Activated CD4-positive, alpha-beta T cell treated with anti-CD3 and anti-CD28 coated beads for 36 hours (primary cell): ENCODE measurements at regions not wholly inside any gene's neighbourhood (a gene's known extent, or its start where the extent isn't known, plus 50 kb on each side); places are given as distances from the start of the nearest gene placed in this dataset.

ENCODE experiments used
- ATAC-seq: fragments of 200-7000 bp; cut with Tn5 transposase; one replicate; pipeline ENCODE4 v1.10.0; 2021; ENCODE audit warnings: mild to moderate bottlenecking, moderate library complexity
- CTCF ChIA-PET: fragments of 350-600 bp; sonication (Branson Sonifier 250); formaldehyde crosslinking; loops from one replicate; lab custom pipeline; 2021; ENCODE audit warnings: antibody characterized with exemption; lab: Charles Lee
- POLR2A ChIA-PET: fragments of 350-600 bp; sonication (Branson Sonifier 250); formaldehyde crosslinking; loops from one replicate; lab custom pipeline; 2021; ENCODE audit warnings: antibody characterized with exemption, inconsistent platforms; lab: Charles Lee
- DNase-seq: peaks from one replicate; pipeline ENCODE4 v3.0.0-alpha.2; 2020
- H3K27ac Mint-ChIP-seq: one replicate; pipeline ENCODE4 v1.8.0; 2021; ENCODE audit warnings: mixed read lengths
- H3K27me3 Mint-ChIP-seq: one replicate; pipeline ENCODE4 v1.8.0; 2021; ENCODE audit warnings: mixed read lengths
- H3K36me3 Mint-ChIP-seq: one replicate; pipeline ENCODE4 v1.8.0; 2021; ENCODE audit warnings: low read depth, mixed read lengths
- H3K4me1 Mint-ChIP-seq: one replicate; pipeline ENCODE4 v1.8.0; 2021; ENCODE audit warnings: mixed read lengths
- H3K4me3 Mint-ChIP-seq: one replicate; pipeline ENCODE4 v1.8.0; 2021; ENCODE audit warnings: mild to moderate bottlenecking, moderate library complexity, mixed read lengths
- H3K9me3 Mint-ChIP-seq: one replicate; pipeline ENCODE4 v1.8.0; 2021; ENCODE audit warnings: low read depth, mixed read lengths
- intact Hi-C, 2 experiments: fragments of 100-400 bp; cut with DNase I in 1 of 2; cut with micrococcal nuclease in 1 of 2; formaldehyde crosslinking; loops; one replicate each; pipeline versions ENCODE4 v1.14.2 to v1.15.1; 2022 to 2024; cut with DNase I, micrococcal nuclease

- CTCF ChIA-PET, result no interaction called here
- ATAC-seq, result no peak
- H3K9me3 Mint-ChIP-seq, result no peaks in the 10 kb centered on the region
- H3K27ac Mint-ChIP-seq, result no peak overlapping the region
- H3K4me1 Mint-ChIP-seq, result no peaks in the 10 kb centered on the region
- no peak overlapping the region for H3K4me3 Mint-ChIP-seq
- intact Hi-C loops, result no loop called here
- no peak for DNase-seq
- no peaks in the 10 kb centered on the region for H3K36me3 Mint-ChIP-seq
- no peaks in the 10 kb centered on the region for H3K27me3 Mint-ChIP-seq
- POLR2A ChIA-PET, result no interaction called here
These were observed 71.0 kb upstream of the UNC5C start for GRCh38 chr4:95619525-95620443.

- Mint-ChIP-seq H3K27me3 (no peaks in the 10 kb centered on the region), H3K4me1 (no peaks in the 10 kb centered on the region), H3K9me3 (no peaks in the 10 kb centered on the region), H3K4me3 (no peak overlapping the region), H3K27ac (no peak overlapping the region), H3K36me3 (no peaks in the 10 kb centered on the region)
- DNase-seq, result no peak
- POLR2A ChIA-PET, result no interaction called here
- CTCF ChIA-PET, result no interaction called here
- ATAC-seq, result no peak
- intact Hi-C loops, result no loop called here
These were observed 66.0 kb upstream of the UNC5C start for GRCh38 chr4:95614684-95615205.

GRCh38 chr4:95610061-95610569 lies 61.3 kb upstream of the UNC5C start:
- ATAC-seq, result no peak
- Mint-ChIP-seq H3K36me3 (no peaks in the 10 kb centered on the region), H3K27me3 (peaks cover 2% of the 10 kb centered on the region), H3K4me3 (no peak overlapping the region), H3K4me1 (no peaks in the 10 kb centered on the region), H3K27ac (no peak overlapping the region), H3K9me3 (no peaks in the 10 kb centered on the region)
- ChIA-PET CTCF (no interaction called here), POLR2A (no interaction called here)
- intact Hi-C loops, result no loop called here
- no peak for DNase-seq

- no peak for DNase-seq
- ChIA-PET CTCF (no interaction called here), POLR2A (no interaction called here)
- no peaks in the 10 kb centered on the region for H3K9me3 Mint-ChIP-seq
- peaks cover 7% of the 10 kb centered on the region for H3K27me3 Mint-ChIP-seq
- H3K27ac Mint-ChIP-seq, result no peak overlapping the region
- H3K36me3 Mint-ChIP-seq, result no peaks in the 10 kb centered on the region
- H3K4me3 Mint-ChIP-seq, result no peak overlapping the region
- intact Hi-C loops, result no loop called here
- no peak for ATAC-seq
- no peaks in the 10 kb centered on the region for H3K4me1 Mint-ChIP-seq
These were observed 58.0 kb upstream of the UNC5C start for GRCh38 chr4:95606739-95607138.

GRCh38 chr4:95603393-95603792 lies 54.6 kb upstream of the UNC5C start:
- DNase-seq (no peak), ATAC-seq (no peak)
- intact Hi-C loops, result no loop called here
- H3K4me3 Mint-ChIP-seq, result no peak overlapping the region
- ChIA-PET POLR2A (no interaction called here), CTCF (no interaction called here)
- no peaks in the 10 kb centered on the region for H3K9me3 Mint-ChIP-seq
- no peaks in the 10 kb centered on the region for H3K36me3 Mint-ChIP-seq
- H3K27me3 Mint-ChIP-seq, result peaks cover 10% of the 10 kb centered on the region
- peaks cover 7% of the 10 kb centered on the region for H3K4me1 Mint-ChIP-seq
- H3K27ac Mint-ChIP-seq, result no peak overlapping the region

- DNase-seq (no peak), ATAC-seq (no peak)
- no peak overlapping the region for H3K4me3 Mint-ChIP-seq
- CTCF ChIA-PET, result no interaction called here
- peaks cover 7% of the 10 kb centered on the region for H3K4me1 Mint-ChIP-seq
- no peak overlapping the region for H3K27ac Mint-ChIP-seq
- POLR2A ChIA-PET, result no interaction called here
- no peaks in the 10 kb centered on the region for H3K36me3 Mint-ChIP-seq
- peaks cover 10% of the 10 kb centered on the region for H3K27me3 Mint-ChIP-seq
- intact Hi-C loops, result no loop called here
- H3K9me3 Mint-ChIP-seq, result no peaks in the 10 kb centered on the region
These were observed 54.1 kb upstream of the UNC5C start for GRCh38 chr4:95602872-95603271.

GRCh38 chr4:95601356-95601755 lies 52.6 kb upstream of the UNC5C start:
- intact Hi-C loops, result no loop called here
- no peaks in the 10 kb centered on the region for H3K36me3 Mint-ChIP-seq
- POLR2A ChIA-PET, result no interaction called here

GRCh38 chr4:95599777-95600400 lies 51.1 kb upstream of the UNC5C start:
- H3K4me3 Mint-ChIP-seq, result no peak overlapping the region
- POLR2A ChIA-PET, result interaction anchor here (0.6 kb wide), 1 partner anchor 351 kb away, joined by 4 read pairs; no protein-coding TSS in a partner anchor
- H3K27ac Mint-ChIP-seq, result no peak overlapping the region

More at GRCh38 chr4:95601356-95601755, 52.6 kb upstream of the UNC5C start:
- Mint-ChIP-seq H3K27ac (no peak overlapping the region), H3K9me3 (no peaks in the 10 kb centered on the region), H3K27me3 (peaks cover 10% of the 10 kb centered on the region), H3K4me3 (no peak overlapping the region), H3K4me1 (peaks cover 7% of the 10 kb centered on the region)
- CTCF ChIA-PET, result no interaction called here
- ATAC-seq (no peak), DNase-seq (no peak)

More at GRCh38 chr4:95599777-95600400, 51.1 kb upstream of the UNC5C start:
- Mint-ChIP-seq H3K27me3 (peaks cover 10% of the 10 kb centered on the region), H3K36me3 (no peaks in the 10 kb centered on the region), H3K9me3 (no peaks in the 10 kb centered on the region), H3K4me1 (peaks cover 7% of the 10 kb centered on the region)
- intact Hi-C loops, result no loop called here
- ATAC-seq (peak; percentile 89), DNase-seq (no peak)
- CTCF ChIA-PET, result no interaction called here
